Mucosa of rectum (tissue), 2 donors: ENCODE measurements at regions not wholly inside any gene's neighbourhood (a gene's known extent, or its start where the extent isn't known, plus 50 kb on each side); places are given as distances from the start of the nearest gene placed in this dataset.

ENCODE experiments used
- H3K27ac ChIP-seq, 2 donors: one replicate each; pipeline ENCODE4 v1.7.0; 2013; ENCODE audit warnings: inconsistent platforms in 2 of 2, low read depth in 2 of 2, low read length in 2 of 2
- H3K27me3 ChIP-seq, 2 donors: one replicate each; pipeline ENCODE4 v1.7.0; 2013; ENCODE audit warnings: low read length in 2 of 2; ENCODE audit not compliant: control insufficient read depth in 2 of 2, insufficient read depth in 2 of 2
- H3K36me3 ChIP-seq, 2 donors: one replicate each; pipeline ENCODE4 v1.7.0; 2013; ENCODE audit warnings: low read length in 2 of 2; ENCODE audit not compliant: control insufficient read depth in 2 of 2, insufficient read depth in 2 of 2
- H3K4me1 ChIP-seq, 2 donors: one replicate each; pipeline ENCODE4 v1.7.0; 2013; ENCODE audit warnings: low read length in 2 of 2, mild to moderate bottlenecking in 1 of 2; ENCODE audit not compliant: control insufficient read depth in 2 of 2, insufficient read depth in 2 of 2
- H3K4me3 ChIP-seq, 2 donors: one replicate each; pipeline ENCODE4 v1.7.0; 2013; ENCODE audit warnings: low read length in 2 of 2
- H3K9ac ChIP-seq, 2 donors: one replicate each; pipeline ENCODE4 v1.7.0; 2013; ENCODE audit warnings: low read length in 2 of 2, low read depth in 1 of 2, mild to moderate bottlenecking in 1 of 2
- H3K9me3 ChIP-seq, 2 donors: one replicate each; pipeline ENCODE4 v1.7.0; 2013; ENCODE audit warnings: low read length in 2 of 2; ENCODE audit not compliant: control insufficient read depth in 2 of 2
- donor health status: healthy.
- donor health status: Normal muscosa, but diverticular disease.

DNA sequence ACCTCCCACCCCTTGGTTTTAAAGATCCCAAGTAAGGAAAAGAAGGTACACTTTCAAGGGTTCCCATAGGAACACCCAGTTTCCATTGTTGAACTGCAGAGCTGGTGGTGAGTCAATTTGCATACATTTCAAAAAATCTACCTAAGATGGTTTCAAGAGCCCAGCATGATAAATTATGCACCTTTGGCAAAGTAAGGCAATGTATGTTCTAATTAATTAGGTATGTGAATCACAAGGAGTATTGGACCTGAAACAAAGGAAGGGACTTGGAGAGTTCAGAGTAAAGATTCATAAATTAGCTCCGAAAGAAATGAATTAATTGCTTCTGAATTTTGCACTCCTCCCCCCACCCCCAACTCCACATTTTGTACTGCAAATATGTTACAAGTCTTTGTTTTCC, 459.7 kb downstream of the LRATD1 start:
- H3K27ac ChIP-seq = no peak overlapping the region
- H3K9ac ChIP-seq = no peak overlapping the region
- H3K36me3 ChIP-seq = no peaks in the 10 kb centered on the region
- no peaks in the 10 kb centered on the region for H3K4me1 ChIP-seq
- H3K9me3 ChIP-seq = no peaks in the 10 kb centered on the region
- H3K4me3 ChIP-seq = no peak overlapping the region
- no peaks in the 10 kb centered on the region for H3K27me3 ChIP-seq

DNA sequence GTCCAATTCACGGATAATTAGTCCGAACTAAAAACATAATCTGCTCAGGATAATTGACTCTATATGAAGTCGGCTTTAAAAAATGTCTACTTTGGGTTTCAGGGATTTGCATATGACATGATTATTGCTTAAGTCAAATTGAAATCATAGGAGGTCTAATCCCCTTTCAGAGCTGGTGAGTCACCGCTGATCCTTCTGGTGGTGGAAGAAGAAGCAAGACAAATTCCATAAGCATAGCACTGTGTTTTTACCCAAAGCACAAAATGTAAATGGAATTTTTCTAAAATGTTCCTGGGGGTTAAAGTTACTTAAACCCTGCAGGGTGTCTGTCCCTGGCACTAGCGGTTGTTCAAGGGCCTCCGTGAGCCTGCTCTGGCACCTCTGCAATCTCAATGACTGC, 460.2 kb downstream of the LRATD1 start:
- Histone ChIP-seq H3K4me3 (no peak overlapping the region), H3K4me1 (no peaks in the 10 kb centered on the region), H3K9ac (no peak overlapping the region), H3K27ac (no peak overlapping the region), H3K36me3 (no peaks in the 10 kb centered on the region), H3K27me3 (no peaks in the 10 kb centered on the region), H3K9me3 (no peaks in the 10 kb centered on the region)

DNA sequence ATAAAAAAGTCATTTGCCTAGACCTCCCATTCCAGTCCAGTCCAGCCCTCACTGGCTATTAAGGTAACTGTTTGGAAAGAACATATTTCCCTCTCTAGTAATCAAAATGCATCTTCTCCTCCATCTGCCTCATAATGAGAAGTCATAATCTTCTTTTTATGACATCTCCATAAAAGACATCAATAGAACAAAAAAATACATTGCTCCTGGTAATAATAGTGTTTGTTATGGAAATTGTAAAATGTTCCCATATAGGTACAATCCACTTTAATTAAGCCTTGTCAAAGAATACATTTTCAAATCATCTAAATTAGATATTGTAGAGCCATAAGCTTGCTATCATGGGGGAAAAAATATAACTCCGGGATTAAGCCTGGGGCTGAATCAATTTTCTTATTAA, 461.6 kb downstream of the LRATD1 start:
- Histone ChIP-seq H3K4me1 (no peaks in the 10 kb centered on the region), H3K9ac (no peak overlapping the region), H3K27me3 (no peaks in the 10 kb centered on the region), H3K36me3 (no peaks in the 10 kb centered on the region), H3K27ac (no peak overlapping the region), H3K4me3 (no peak overlapping the region), H3K9me3 (no peaks in the 10 kb centered on the region)

DNA sequence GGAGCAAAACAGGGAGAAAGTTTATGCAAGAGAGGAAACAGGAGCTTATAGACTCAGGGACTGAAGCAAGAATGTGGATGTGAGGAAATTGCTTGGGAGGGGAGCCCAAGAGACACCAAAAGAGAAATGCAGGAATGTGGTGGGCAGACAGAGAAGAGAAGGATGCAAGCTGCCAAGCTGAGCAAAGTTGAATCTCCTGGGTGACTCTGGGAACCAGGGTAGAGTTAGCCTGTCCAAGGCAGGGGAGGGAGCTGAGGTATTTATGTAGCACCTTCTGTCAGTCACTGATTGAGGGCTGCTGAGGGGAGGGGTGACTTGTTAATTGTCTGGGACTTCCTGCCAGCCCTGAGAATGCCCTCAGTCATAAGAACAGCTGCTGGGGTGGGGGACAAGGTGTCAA, 464.3 kb downstream of the NBAS start:
- H3K9me3 ChIP-seq = no peaks in the 10 kb centered on the region
- H3K27me3 ChIP-seq = no peaks in the 10 kb centered on the region
- H3K36me3 ChIP-seq = no peaks in the 10 kb centered on the region
- H3K9ac ChIP-seq = no peak overlapping the region
- no peak overlapping the region for H3K27ac ChIP-seq
- H3K4me1 ChIP-seq = no peaks in the 10 kb centered on the region
- H3K4me3 ChIP-seq = no peak overlapping the region

DNA sequence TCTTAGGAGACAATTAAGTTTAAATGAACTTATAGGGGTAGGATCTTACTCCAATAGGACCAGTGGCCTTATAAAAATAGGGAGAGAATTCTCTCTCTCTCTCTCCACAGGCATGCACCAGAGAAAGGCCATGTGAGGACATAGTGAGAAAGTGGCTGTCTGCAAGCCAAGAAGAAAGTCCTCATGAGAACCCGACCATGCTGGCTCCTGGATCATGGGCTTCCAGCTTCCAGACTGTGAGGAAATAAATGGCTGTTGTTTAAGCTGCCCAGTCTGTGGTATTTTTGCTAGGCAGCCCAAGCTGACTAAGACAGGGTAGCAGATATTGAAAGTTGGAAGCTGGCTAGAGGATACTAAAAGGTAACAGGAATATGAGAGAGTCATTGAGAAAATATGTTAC, 454.0 kb downstream of the NBAS start:
- Histone ChIP-seq H3K4me3 (no peak overlapping the region), H3K27ac (no peak overlapping the region), H3K9me3 (peaks cover 3 to 4% of the 10 kb centered on the region in 2 donors)

DNA sequence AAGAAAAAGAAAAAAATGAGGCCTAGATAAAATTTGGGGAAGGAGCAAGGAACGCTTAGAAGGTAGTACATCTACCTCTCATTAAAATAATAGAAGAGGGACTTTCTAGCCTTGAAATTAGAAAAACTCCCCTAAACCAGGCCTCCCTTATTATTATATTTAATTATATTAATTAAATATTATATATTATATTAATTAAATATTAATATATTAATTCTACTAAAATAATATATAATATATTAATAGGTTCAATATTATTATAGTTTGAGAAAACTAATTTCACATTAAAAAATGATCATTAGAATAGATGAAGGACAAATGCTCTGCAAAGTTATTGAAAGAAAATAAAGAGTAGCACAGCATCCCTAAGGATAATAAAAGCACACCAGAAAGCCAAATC, 449.4 kb downstream of the NBAS start:
- H3K27ac ChIP-seq = no peak overlapping the region
- H3K4me3 ChIP-seq = no peak overlapping the region
- no peaks in the 10 kb centered on the region for H3K36me3 ChIP-seq
- no peaks in the 10 kb centered on the region for H3K4me1 ChIP-seq
- H3K9me3 ChIP-seq = peaks cover 3 to 7% of the 10 kb centered on the region in 2 donors
- H3K27me3 ChIP-seq = no peaks in the 10 kb centered on the region
- H3K9ac ChIP-seq = no peak overlapping the region

More for the DNA sequence above, 454.0 kb downstream of the NBAS start:
- no peaks in the 10 kb centered on the region for H3K27me3 ChIP-seq
- no peaks in the 10 kb centered on the region for H3K36me3 ChIP-seq
- no peak overlapping the region for H3K9ac ChIP-seq
- no peaks in the 10 kb centered on the region for H3K4me1 ChIP-seq

DNA sequence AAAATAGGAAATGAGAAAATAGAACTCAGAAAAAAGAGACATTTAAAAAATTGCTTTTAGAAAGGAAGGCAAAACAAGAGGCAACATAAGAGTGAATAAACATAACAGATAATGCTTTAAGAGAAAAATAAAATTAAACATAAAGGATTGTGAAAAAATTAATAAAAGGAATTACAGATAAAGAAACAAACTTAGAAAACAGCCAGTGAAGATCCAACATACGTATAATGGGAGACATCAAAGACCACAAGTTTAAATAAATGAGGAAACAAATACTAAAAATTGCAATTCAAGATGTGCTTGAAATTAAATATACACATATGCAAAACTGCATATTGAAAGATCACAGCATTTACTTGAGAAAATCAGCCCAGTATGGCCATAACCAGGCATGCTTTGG, 448.9 kb downstream of the NBAS start:
- Histone ChIP-seq H3K27ac (no peak overlapping the region), H3K4me3 (no peak overlapping the region), H3K9me3 (peaks cover 3 to 7% of the 10 kb centered on the region in 2 donors), H3K36me3 (no peaks in the 10 kb centered on the region), H3K4me1 (no peaks in the 10 kb centered on the region), H3K9ac (no peak overlapping the region), H3K27me3 (no peaks in the 10 kb centered on the region)

DNA sequence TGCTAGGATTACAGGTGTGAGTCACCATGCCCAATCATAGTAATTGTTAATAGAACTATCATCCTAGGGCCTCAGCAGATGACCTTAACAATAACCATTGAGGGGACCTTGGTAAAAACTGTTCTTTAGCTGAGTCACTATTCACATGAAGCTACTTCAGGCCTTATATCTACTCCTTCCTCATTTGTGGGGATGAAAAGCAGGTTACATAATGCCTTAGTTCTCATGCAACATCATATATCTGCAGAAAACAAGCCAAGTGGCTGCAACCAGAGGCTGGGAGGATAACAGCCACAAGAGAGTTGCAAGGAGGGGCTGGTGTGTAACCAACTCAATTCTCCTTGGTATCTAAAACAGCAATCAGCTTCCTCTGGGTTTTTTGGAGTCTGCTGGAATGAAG, 445.4 kb downstream of the NBAS start:
- Histone ChIP-seq H3K4me3 (no peak overlapping the region), H3K4me1 (no peaks in the 10 kb centered on the region), H3K27ac (no peak overlapping the region), H3K36me3 (no peaks in the 10 kb centered on the region), H3K27me3 (no peaks in the 10 kb centered on the region), H3K9ac (no peak overlapping the region), H3K9me3 (peaks cover 3 to 7% of the 10 kb centered on the region in 2 donors)

DNA sequence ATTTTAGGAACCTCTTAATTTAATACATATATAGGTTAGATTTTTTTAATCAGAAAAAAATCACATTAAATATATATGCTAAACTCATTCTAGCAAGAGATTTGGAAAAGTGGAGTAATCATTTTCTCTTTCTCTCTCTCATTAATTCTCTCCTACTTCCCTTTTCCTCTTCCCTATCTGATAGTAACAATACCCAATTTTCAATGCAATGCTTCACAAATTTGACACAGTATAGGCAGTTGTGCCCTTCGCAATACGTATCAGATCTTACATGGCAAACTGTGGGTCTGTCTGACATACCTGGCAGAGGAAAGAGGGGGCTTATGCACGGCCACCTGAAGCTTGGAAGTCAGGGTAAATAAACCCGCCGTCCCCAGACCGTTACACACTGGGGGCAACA, 444.3 kb downstream of the NBAS start:
- Histone ChIP-seq H3K9me3 (peaks cover 0 to 2% of the 10 kb centered on the region in 2 donors), H3K9ac (no peak overlapping the region), H3K36me3 (no peaks in the 10 kb centered on the region), H3K27ac (no peak overlapping the region), H3K27me3 (no peaks in the 10 kb centered on the region), H3K4me3 (no peak overlapping the region), H3K4me1 (no peaks in the 10 kb centered on the region)
